DND-41 (cell line): ENCODE measurements at regions not wholly inside any gene's neighbourhood (a gene's known extent, or its start where the extent isn't known, plus 50 kb on each side); places are given as distances from the start of the nearest gene placed in this dataset.

Experiments
- EZH2 ChIP-seq: IDR thresholded peaks from 3 replicates; pipeline ENCODE4 v1.6.1; 2012; ENCODE audit warnings: borderline replicate concordance, low read depth, mild to moderate bottlenecking, moderate library complexity, low read length, inconsistent platforms; ENCODE audit not compliant: severe bottlenecking
- TF ChIP-seq, protein P1 (sequence below): IDR thresholded peaks from 2 replicates; pipeline ENCODE4 v1.5.1; 2012; ENCODE audit warnings: borderline replicate concordance, low read length, moderate library complexity, mild to moderate bottlenecking; ENCODE audit not compliant: poor library complexity, severe bottlenecking; ENCODE audit errors: extremely low read depth

DNA sequence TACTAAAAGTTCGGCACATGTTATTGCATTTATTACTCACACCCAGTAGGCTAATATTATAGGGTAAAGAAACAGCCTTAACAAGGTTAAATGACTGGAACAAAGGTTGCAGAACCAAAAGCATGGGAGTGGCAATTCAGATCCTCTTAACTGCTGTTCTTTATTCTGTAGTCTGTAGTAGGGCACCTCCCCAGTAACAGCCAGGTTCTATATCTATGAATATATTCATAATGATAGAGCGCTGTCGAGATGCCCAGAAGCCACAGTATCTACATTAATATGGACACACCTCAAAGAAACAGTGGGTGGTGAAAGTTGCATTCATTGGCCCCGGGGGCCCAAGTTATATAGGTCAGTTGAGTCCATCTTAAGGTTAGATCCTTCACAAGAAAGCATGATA is 340.9 kb upstream of the THRB start:
- TF ChIP-seq EZH2, result no peak
- TF ChIP-seq, protein P1, sequence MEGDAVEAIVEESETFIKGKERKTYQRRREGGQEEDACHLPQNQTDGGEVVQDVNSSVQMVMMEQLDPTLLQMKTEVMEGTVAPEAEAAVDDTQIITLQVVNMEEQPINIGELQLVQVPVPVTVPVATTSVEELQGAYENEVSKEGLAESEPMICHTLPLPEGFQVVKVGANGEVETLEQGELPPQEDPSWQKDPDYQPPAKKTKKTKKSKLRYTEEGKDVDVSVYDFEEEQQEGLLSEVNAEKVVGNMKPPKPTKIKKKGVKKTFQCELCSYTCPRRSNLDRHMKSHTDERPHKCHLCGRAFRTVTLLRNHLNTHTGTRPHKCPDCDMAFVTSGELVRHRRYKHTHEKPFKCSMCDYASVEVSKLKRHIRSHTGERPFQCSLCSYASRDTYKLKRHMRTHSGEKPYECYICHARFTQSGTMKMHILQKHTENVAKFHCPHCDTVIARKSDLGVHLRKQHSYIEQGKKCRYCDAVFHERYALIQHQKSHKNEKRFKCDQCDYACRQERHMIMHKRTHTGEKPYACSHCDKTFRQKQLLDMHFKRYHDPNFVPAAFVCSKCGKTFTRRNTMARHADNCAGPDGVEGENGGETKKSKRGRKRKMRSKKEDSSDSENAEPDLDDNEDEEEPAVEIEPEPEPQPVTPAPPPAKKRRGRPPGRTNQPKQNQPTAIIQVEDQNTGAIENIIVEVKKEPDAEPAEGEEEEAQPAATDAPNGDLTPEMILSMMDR, result no peak
